ENCODE measurements at regions not wholly inside any gene's neighbourhood (a gene's known extent, or its start where the extent isn't known, plus 50 kb on each side); places are given as distances from the start of the nearest gene placed in this dataset.

DNA sequence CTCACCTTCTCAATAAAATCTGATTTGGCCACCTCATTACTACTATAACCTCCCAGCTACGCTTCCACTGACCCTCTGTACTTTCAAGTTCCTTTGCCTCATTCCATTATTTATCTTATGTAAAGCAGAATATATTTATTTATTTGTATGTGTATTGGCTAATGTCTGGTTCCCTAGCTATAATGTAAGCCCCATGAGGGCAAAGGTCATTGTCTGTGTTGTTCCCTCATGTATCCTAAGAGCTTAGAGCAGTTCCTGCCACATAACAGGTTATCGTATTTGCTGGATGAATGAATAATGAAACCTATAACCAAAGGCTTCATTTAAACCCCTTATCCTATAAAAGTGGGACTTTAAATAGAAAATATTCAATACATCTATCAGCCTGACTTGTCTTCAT is 77.9 kb upstream of the DPT start:
- no peak for TF ChIP-seq POLR2A (IDR thresholded peaks at IDR 0.05)
- TF ChIP-seq, protein P1, sequence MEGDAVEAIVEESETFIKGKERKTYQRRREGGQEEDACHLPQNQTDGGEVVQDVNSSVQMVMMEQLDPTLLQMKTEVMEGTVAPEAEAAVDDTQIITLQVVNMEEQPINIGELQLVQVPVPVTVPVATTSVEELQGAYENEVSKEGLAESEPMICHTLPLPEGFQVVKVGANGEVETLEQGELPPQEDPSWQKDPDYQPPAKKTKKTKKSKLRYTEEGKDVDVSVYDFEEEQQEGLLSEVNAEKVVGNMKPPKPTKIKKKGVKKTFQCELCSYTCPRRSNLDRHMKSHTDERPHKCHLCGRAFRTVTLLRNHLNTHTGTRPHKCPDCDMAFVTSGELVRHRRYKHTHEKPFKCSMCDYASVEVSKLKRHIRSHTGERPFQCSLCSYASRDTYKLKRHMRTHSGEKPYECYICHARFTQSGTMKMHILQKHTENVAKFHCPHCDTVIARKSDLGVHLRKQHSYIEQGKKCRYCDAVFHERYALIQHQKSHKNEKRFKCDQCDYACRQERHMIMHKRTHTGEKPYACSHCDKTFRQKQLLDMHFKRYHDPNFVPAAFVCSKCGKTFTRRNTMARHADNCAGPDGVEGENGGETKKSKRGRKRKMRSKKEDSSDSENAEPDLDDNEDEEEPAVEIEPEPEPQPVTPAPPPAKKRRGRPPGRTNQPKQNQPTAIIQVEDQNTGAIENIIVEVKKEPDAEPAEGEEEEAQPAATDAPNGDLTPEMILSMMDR (IDR thresholded peaks at IDR 0.05), result no peak
- TF ChIP-seq EP300 (IDR thresholded peaks at IDR 0.05), result no peak

All from ovary (tissue), 3 donors.